ENCODE measurements at regions not wholly inside any gene's neighbourhood (a gene's known extent, or its start where the extent isn't known, plus 50 kb on each side); places are given as distances from the start of the nearest gene placed in this dataset.

GRCh38 chr9:21550392-21550791, 68.3 kb upstream of the IFNE start:
- TF ChIP-seq, protein P1, sequence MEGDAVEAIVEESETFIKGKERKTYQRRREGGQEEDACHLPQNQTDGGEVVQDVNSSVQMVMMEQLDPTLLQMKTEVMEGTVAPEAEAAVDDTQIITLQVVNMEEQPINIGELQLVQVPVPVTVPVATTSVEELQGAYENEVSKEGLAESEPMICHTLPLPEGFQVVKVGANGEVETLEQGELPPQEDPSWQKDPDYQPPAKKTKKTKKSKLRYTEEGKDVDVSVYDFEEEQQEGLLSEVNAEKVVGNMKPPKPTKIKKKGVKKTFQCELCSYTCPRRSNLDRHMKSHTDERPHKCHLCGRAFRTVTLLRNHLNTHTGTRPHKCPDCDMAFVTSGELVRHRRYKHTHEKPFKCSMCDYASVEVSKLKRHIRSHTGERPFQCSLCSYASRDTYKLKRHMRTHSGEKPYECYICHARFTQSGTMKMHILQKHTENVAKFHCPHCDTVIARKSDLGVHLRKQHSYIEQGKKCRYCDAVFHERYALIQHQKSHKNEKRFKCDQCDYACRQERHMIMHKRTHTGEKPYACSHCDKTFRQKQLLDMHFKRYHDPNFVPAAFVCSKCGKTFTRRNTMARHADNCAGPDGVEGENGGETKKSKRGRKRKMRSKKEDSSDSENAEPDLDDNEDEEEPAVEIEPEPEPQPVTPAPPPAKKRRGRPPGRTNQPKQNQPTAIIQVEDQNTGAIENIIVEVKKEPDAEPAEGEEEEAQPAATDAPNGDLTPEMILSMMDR (IDR thresholded peaks at IDR 0.05; ENCODE audit: low read depth, low read length), result no peak
- no peak for DNase-seq (ENCODE audit: extremely low read depth, low read depth)

DNA sequence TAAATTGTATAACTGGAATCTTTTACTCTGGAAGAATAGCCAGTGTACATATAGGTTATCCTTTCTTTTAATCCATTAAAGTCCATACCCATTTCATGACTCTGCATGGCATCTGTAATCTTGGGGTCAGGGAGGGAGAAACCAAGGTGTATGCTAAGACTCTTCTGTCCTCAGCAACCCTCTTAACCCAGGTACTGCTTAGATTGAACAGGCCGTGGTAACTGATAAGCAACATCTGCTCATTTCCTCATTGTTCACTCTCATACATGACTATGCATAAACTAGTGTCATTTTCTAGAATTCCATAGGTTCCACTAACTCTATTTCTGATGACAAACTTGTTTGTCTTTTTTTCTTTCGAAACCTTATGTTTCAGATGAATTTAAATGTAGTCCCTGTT, 69.3 kb upstream of the IFNE start:
- DNase-seq (ENCODE audit: extremely low read depth, low read depth), result no peak

GRCh38 chr9:21552244-21553170, 70.4 kb upstream of the IFNE start:
- TF ChIP-seq, protein P1 (IDR thresholded peaks at IDR 0.05; ENCODE audit: low read depth, low read length), result no peak

More for the DNA sequence above, 69.3 kb upstream of the IFNE start:
- TF ChIP-seq, protein P1 (IDR thresholded peaks at IDR 0.05; ENCODE audit: low read depth, low read length), result no peak

GRCh38 chr9:21553441-21553840, 71.3 kb upstream of the IFNE start:
- TF ChIP-seq, protein P1 (IDR thresholded peaks at IDR 0.05; ENCODE audit: low read depth, low read length), result no peak

More at GRCh38 chr9:21552244-21553170, 70.4 kb upstream of the IFNE start:
- DNase-seq (ENCODE audit: extremely low read depth, low read depth), result no peak

GRCh38 chr9:21554813-21555212, 72.7 kb upstream of the IFNE start:
- TF ChIP-seq, protein P1 (IDR thresholded peaks at IDR 0.05; ENCODE audit: low read depth, low read length), result no peak
- no peak for DNase-seq (ENCODE audit: extremely low read depth, low read depth)

More at GRCh38 chr9:21553441-21553840, 71.3 kb upstream of the IFNE start:
- DNase-seq (ENCODE audit: extremely low read depth, low read depth), result no peak

GRCh38 chr9:21555911-21556310, 73.8 kb upstream of the IFNE start:
- TF ChIP-seq, protein P1 (IDR thresholded peaks at IDR 0.05; ENCODE audit: low read depth, low read length), result no peak
- no peak for DNase-seq (ENCODE audit: extremely low read depth, low read depth)
